ENCODE measurements at regions not wholly inside any gene's neighbourhood (a gene's known extent, or its start where the extent isn't known, plus 50 kb on each side); places are given as distances from the start of the nearest gene placed in this dataset.

DNA sequence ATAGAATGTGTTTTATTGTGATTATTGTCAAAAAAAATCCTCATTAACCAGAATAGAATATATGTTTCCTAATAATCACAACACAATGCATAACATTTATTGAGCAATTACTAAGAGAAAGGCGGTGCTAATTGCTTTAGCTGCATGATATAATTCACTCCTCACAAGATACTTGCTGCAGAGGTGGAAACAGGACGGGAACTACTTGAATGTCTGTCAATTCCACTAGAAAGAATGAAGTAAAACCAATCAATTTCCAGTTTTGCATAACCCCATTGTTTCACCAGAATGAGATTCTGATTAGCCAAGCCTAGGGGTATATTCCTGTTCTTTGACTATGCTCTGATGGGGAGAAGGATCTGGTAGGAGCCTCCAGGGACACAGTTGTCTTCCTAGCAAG lies 239.1 kb upstream of the NRP1 start:
- TF ChIP-seq CTCF (IDR thresholded peaks at IDR 0.05; ENCODE audit: poor library complexity, severe bottlenecking) = no peak
- no peak for ATAC-seq (ENCODE audit: low read depth)
- no peak overlapping the region for H3K27ac ChIP-seq (ENCODE audit: poor library complexity, severe bottlenecking)
- DNase-seq (ENCODE audit: low spot score) = no peak
- no peaks in the 10 kb centered on the region for H3K36me3 ChIP-seq (ENCODE audit: low read depth)
- H3K27me3 ChIP-seq (ENCODE audit: insufficient read depth, poor library complexity, severe bottlenecking) = no peaks in the 10 kb centered on the region
- no peaks in the 10 kb centered on the region for H3K9me3 ChIP-seq (ENCODE audit: severe bottlenecking)
- peaks cover 4% of the 10 kb centered on the region for H3K4me1 ChIP-seq (ENCODE audit: insufficient read depth, poor library complexity, severe bottlenecking)
- no peak overlapping the region for H3K4me3 ChIP-seq (ENCODE audit: severe bottlenecking)

DNA sequence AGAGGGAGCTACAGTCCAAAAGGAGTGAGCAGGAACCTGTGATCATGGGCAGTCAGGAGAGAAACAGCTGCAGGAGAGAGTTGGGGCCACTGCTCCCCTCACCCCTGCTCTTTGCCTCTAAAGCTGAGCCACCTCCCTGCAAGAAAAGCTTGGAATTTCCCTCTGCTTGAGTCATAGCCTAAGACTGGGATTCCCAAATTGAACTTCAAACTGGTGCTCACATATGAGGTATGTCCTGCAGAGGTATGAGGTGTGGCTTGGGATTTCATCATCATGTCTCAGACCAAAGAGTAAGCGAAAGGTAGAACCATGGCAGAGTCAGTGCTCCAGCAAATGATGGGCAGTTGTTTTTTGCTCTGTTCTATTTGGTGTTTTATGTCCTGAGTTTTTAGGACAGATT lies 237.1 kb upstream of the NRP1 start:
- H3K27ac ChIP-seq (ENCODE audit: poor library complexity, severe bottlenecking) = peak overlapping the region; percentile 4
- H3K4me3 ChIP-seq (ENCODE audit: severe bottlenecking) = no peak overlapping the region
- H3K27me3 ChIP-seq (ENCODE audit: insufficient read depth, poor library complexity, severe bottlenecking) = no peaks in the 10 kb centered on the region
- H3K4me1 ChIP-seq (ENCODE audit: insufficient read depth, poor library complexity, severe bottlenecking) = peaks cover 4% of the 10 kb centered on the region
- ATAC-seq (ENCODE audit: low read depth) (peak; percentile 99), DNase-seq (ENCODE audit: low spot score) (no peak)
- no peaks in the 10 kb centered on the region for H3K36me3 ChIP-seq (ENCODE audit: low read depth)
- TF ChIP-seq CTCF (IDR thresholded peaks at IDR 0.05; ENCODE audit: poor library complexity, severe bottlenecking) = no peak
- H3K9me3 ChIP-seq (ENCODE audit: severe bottlenecking) = no peaks in the 10 kb centered on the region

DNA sequence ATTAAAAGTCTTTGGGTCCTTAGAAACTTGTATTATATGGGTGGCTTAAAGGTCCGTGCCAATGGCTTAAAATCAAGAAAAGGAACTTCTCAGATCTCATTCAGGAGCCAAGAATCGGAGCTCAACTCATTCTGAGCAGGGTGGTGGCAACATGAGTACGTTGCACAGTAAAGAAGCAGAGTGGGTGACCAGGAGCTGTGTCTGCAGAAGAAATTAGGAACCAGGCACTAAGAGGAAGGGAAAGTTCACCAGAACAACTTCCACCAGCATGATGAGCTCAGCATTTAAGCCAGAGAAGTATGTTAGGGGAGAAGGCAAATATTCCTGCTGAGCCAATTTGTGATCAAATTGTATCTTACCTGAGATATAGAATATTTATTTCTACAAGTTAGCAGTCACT lies 236.0 kb upstream of the NRP1 start:
- H3K27ac ChIP-seq (ENCODE audit: poor library complexity, severe bottlenecking) = no peak overlapping the region
- peaks cover 4% of the 10 kb centered on the region for H3K4me1 ChIP-seq (ENCODE audit: insufficient read depth, poor library complexity, severe bottlenecking)
- H3K27me3 ChIP-seq (ENCODE audit: insufficient read depth, poor library complexity, severe bottlenecking) = no peaks in the 10 kb centered on the region
- no peak for TF ChIP-seq CTCF (IDR thresholded peaks at IDR 0.05; ENCODE audit: poor library complexity, severe bottlenecking)
- DNase-seq (ENCODE audit: low spot score) (no peak), ATAC-seq (ENCODE audit: low read depth) (no peak)
- no peaks in the 10 kb centered on the region for H3K36me3 ChIP-seq (ENCODE audit: low read depth)
- H3K9me3 ChIP-seq (ENCODE audit: severe bottlenecking) = no peaks in the 10 kb centered on the region
- no peak overlapping the region for H3K4me3 ChIP-seq (ENCODE audit: severe bottlenecking)

- no peak for ATAC-seq (ENCODE audit: low read depth)
- Histone ChIP-seq H3K4me3 (ENCODE audit: severe bottlenecking) (no peak overlapping the region), H3K27ac (ENCODE audit: poor library complexity, severe bottlenecking) (no peak overlapping the region), H3K36me3 (ENCODE audit: low read depth) (no peaks in the 10 kb centered on the region), H3K9me3 (ENCODE audit: severe bottlenecking) (no peaks in the 10 kb centered on the region), H3K27me3 (ENCODE audit: insufficient read depth, poor library complexity, severe bottlenecking) (no peaks in the 10 kb centered on the region), H3K4me1 (ENCODE audit: insufficient read depth, poor library complexity, severe bottlenecking) (peaks cover 4% of the 10 kb centered on the region)
- no peak for TF ChIP-seq CTCF (IDR thresholded peaks at IDR 0.05; ENCODE audit: poor library complexity, severe bottlenecking)
- no peak for DNase-seq (ENCODE audit: low spot score)
Measured at GRCh38 chr10:33569702-33570101, 235.2 kb upstream of the NRP1 start.

DNA sequence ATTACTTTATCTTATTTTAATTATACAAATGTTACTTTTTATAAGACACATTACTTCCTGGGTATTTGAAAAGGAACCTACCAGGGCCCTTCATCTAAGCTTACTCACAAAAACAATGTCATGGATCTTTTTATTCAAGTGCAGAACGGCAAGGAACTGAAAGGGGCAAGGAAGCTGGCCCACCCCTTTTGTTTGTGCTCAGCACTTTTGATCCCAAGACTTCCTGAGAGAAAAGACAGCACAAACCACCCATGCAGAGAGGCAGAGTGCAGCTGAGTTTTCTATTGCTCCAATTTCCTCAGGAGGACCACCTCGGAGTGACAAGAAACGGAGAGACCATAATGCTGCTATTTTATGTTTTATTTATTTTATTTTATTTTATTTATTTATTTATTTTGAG lies 232.0 kb upstream of the NRP1 start:
- DNase-seq (ENCODE audit: low spot score) = no peak
- no peaks in the 10 kb centered on the region for H3K9me3 ChIP-seq (ENCODE audit: severe bottlenecking)
- no peaks in the 10 kb centered on the region for H3K36me3 ChIP-seq (ENCODE audit: low read depth)
- H3K4me1 ChIP-seq (ENCODE audit: insufficient read depth, poor library complexity, severe bottlenecking) = no peaks in the 10 kb centered on the region
- no peak overlapping the region for H3K27ac ChIP-seq (ENCODE audit: poor library complexity, severe bottlenecking)
- no peak for TF ChIP-seq CTCF (IDR thresholded peaks at IDR 0.05; ENCODE audit: poor library complexity, severe bottlenecking)
- no peak for ATAC-seq (ENCODE audit: low read depth)
- H3K4me3 ChIP-seq (ENCODE audit: severe bottlenecking) = no peak overlapping the region
- H3K27me3 ChIP-seq (ENCODE audit: insufficient read depth, poor library complexity, severe bottlenecking) = no peaks in the 10 kb centered on the region
